ENCODE measurements at regions not wholly inside any gene's neighbourhood (a gene's known extent, or its start where the extent isn't known, plus 50 kb on each side); places are given as distances from the start of the nearest gene placed in this dataset.

GRCh38 chr5:126335886-126336285 lies 87.3 kb upstream of the GRAMD2B start:
- H3K4me3 ChIP-seq (ENCODE audit: low read length): no peak overlapping the region
- peaks cover 5% of the 10 kb centered on the region for H3K4me1 Mint-ChIP-seq
- no peaks in the 10 kb centered on the region for H3K36me3 ChIP-seq (ENCODE audit: control insufficient read depth, insufficient read depth, low read length)
- no peaks in the 10 kb centered on the region for H3K27me3 ChIP-seq (ENCODE audit: control insufficient read depth, insufficient read depth, low read length, poor library complexity, severe bottlenecking)
- no peaks in the 10 kb centered on the region for H3K36me3 Mint-ChIP-seq (ENCODE audit: low read depth)
- no peak overlapping the region for H3K27ac Mint-ChIP-seq
- WGBS, 2 experiments (ENCODE audit: insufficient coverage in 1 of 2, insufficient read length in 1 of 2): 63 to 68% methylated on average over 1 to 2 of the region's 2 CpGs
- H3K4me3 Mint-ChIP-seq: no peak overlapping the region
- H3K9me3 ChIP-seq (ENCODE audit: control insufficient read depth, low read length): no peaks in the 10 kb centered on the region
- peaks cover 2% of the 10 kb centered on the region for H3K27me3 Mint-ChIP-seq (ENCODE audit: insufficient read depth)
- H3K27ac ChIP-seq (ENCODE audit: low read depth, low read length): peak overlapping the region; percentile 30
- TF ChIP-seq CTCF (conservative IDR thresholded peaks at IDR 0.05): no peak
- H3K4me1 ChIP-seq (ENCODE audit: control insufficient read depth, insufficient read depth, low read length): no peaks in the 10 kb centered on the region
- no peak for DNase-seq
- H3K9me3 Mint-ChIP-seq: no peaks in the 10 kb centered on the region
- H3K9ac ChIP-seq (ENCODE audit: extremely low read depth, low read length, poor library complexity, severe bottlenecking): no peak overlapping the region

- H3K27me3 Mint-ChIP-seq (ENCODE audit: insufficient read depth): peaks cover 2% of the 10 kb centered on the region
- H3K4me1 Mint-ChIP-seq: peaks cover 5% of the 10 kb centered on the region
- Histone ChIP-seq H3K4me3 (ENCODE audit: low read length) (no peak overlapping the region), H3K9me3 (ENCODE audit: control insufficient read depth, low read length) (no peaks in the 10 kb centered on the region), H3K36me3 (ENCODE audit: control insufficient read depth, insufficient read depth, low read length) (no peaks in the 10 kb centered on the region), H3K9ac (ENCODE audit: extremely low read depth, low read length, poor library complexity, severe bottlenecking) (no peak overlapping the region), H3K4me1 (ENCODE audit: control insufficient read depth, insufficient read depth, low read length) (no peaks in the 10 kb centered on the region), H3K27me3 (ENCODE audit: control insufficient read depth, insufficient read depth, low read length, poor library complexity, severe bottlenecking) (no peaks in the 10 kb centered on the region), H3K27ac (ENCODE audit: low read depth, low read length) (no peak overlapping the region)
- no peaks in the 10 kb centered on the region for H3K36me3 Mint-ChIP-seq (ENCODE audit: low read depth)
- no peak overlapping the region for H3K4me3 Mint-ChIP-seq
- no peak for TF ChIP-seq CTCF (conservative IDR thresholded peaks at IDR 0.05)
- no peaks in the 10 kb centered on the region for H3K9me3 Mint-ChIP-seq
- H3K27ac Mint-ChIP-seq: no peak overlapping the region
- WGBS, 2 experiments (ENCODE audit: insufficient coverage in 1 of 2, insufficient read length in 1 of 2): 92 to 95% methylated on average over 7 of the region's 7 CpGs
- no peak for DNase-seq
Measured at GRCh38 chr5:126338635-126339034, 84.6 kb upstream of the GRAMD2B start.

GRCh38 chr5:126339215-126339805 lies 83.9 kb upstream of the GRAMD2B start:
- no peak overlapping the region for H3K4me3 Mint-ChIP-seq
- peak; percentile 61 for DNase-seq

More at GRCh38 chr5:126339215-126339805, 83.9 kb upstream of the GRAMD2B start:
- no peaks in the 10 kb centered on the region for H3K27me3 ChIP-seq (ENCODE audit: control insufficient read depth, insufficient read depth, low read length, poor library complexity, severe bottlenecking)
- Mint-ChIP-seq H3K36me3 (ENCODE audit: low read depth) (no peaks in the 10 kb centered on the region), H3K27ac (no peak overlapping the region), H3K27me3 (ENCODE audit: insufficient read depth) (peaks cover 2% of the 10 kb centered on the region), H3K4me1 (peaks cover 5% of the 10 kb centered on the region), H3K9me3 (no peaks in the 10 kb centered on the region)
- WGBS, 2 experiments (ENCODE audit: insufficient coverage in 1 of 2, insufficient read length in 1 of 2): 29 to 47% methylated on average over 2 to 3 of the region's 4 CpGs
- H3K9ac ChIP-seq (ENCODE audit: extremely low read depth, low read length, poor library complexity, severe bottlenecking): no peak overlapping the region
- no peaks in the 10 kb centered on the region for H3K36me3 ChIP-seq (ENCODE audit: control insufficient read depth, insufficient read depth, low read length)
- H3K4me3 ChIP-seq (ENCODE audit: low read length): no peak overlapping the region
- H3K9me3 ChIP-seq (ENCODE audit: control insufficient read depth, low read length): no peaks in the 10 kb centered on the region
- peak; percentile 96 for TF ChIP-seq CTCF (conservative IDR thresholded peaks at IDR 0.05)
- H3K27ac ChIP-seq (ENCODE audit: low read depth, low read length): no peak overlapping the region
- no peaks in the 10 kb centered on the region for H3K4me1 ChIP-seq (ENCODE audit: control insufficient read depth, insufficient read depth, low read length)
